ENCODE measurements at regions not wholly inside any gene's neighbourhood (a gene's known extent, or its start where the extent isn't known, plus 50 kb on each side); places are given as distances from the start of the nearest gene placed in this dataset.

DNA sequence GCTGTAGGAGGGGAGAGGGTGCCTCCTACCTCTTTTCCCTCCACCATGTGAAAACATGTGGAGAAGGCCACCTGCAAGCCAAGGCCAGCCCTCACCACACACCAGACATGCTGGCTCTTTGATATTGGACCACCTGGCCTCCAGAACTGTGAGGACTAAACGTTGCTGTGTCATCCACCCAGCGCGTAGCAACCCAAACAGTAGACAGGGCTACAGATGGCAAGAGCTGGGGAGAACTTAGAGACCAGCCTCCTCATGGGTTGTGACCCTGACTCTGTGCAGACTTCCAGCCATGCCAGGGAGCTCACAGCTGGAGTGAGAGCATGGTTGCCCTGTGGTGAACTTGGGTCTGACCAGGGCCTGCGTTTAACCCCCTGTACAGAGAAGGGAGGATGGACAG, 195.9 kb upstream of the CST7 start:
- Mint-ChIP-seq H3K4me1 (no peaks in the 10 kb centered on the region), H3K36me3 (ENCODE audit: low read depth) (no peaks in the 10 kb centered on the region), H3K9me3 (no peaks in the 10 kb centered on the region), H3K27me3 (no peaks in the 10 kb centered on the region), H3K4me3 (no peak overlapping the region), H3K27ac (no peak overlapping the region)
- no peak for TF ChIP-seq CTCF (IDR thresholded peaks at IDR 0.05)
- POLR2A ChIA-PET = no interaction called here
- CTCF ChIA-PET = no interaction called here
- no peak for ATAC-seq (ENCODE audit: low read depth)
- no peak for DNase-seq
- intact Hi-C loops (cut with micrococcal nuclease) = no loop called here

GRCh38 chr20:24754691-24755090, 194.4 kb upstream of the CST7 start:
- Mint-ChIP-seq H3K4me3 (no peak overlapping the region), H3K9me3 (no peaks in the 10 kb centered on the region), H3K27ac (no peak overlapping the region), H3K4me1 (no peaks in the 10 kb centered on the region), H3K36me3 (ENCODE audit: low read depth) (no peaks in the 10 kb centered on the region), H3K27me3 (no peaks in the 10 kb centered on the region)
- ATAC-seq (ENCODE audit: low read depth) (no peak), DNase-seq (no peak)
- intact Hi-C loops (cut with micrococcal nuclease) = no loop called here
- TF ChIP-seq CTCF (IDR thresholded peaks at IDR 0.05) = no peak
- CTCF ChIA-PET = no interaction called here
- POLR2A ChIA-PET = no interaction called here

DNA sequence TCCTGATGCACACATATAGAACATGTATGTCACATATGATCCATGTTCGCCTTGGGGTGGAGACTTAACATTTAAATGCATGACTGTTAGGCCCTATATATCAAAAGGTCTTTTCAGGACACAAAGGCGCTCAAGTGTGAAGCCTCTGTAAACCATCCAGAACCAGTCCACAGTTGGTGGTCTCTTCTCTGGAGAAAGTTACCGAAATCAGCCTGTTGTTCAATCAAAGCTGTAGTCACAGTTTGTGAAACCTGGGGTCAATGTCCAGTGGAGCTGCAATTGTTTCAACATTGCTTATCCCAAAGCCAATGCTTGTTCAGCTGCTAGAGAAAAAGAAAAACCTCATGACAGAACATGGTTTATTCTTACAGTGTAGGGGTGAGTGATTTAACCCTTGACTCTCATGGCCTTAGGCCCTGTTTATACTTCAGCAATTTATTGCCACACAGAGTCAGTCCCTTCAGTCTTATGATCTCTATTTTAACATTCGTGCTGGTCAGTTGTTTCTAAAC, 193.6 kb upstream of the CST7 start:
- no peak for TF ChIP-seq CTCF (IDR thresholded peaks at IDR 0.05)
- no peaks in the 10 kb centered on the region for H3K4me1 Mint-ChIP-seq
- CTCF ChIA-PET = no interaction called here
- POLR2A ChIA-PET = no interaction called here
- no peaks in the 10 kb centered on the region for H3K27me3 Mint-ChIP-seq
- peaks cover 4% of the 10 kb centered on the region for H3K9me3 Mint-ChIP-seq
- H3K4me3 Mint-ChIP-seq = no peak overlapping the region
- intact Hi-C loops (cut with micrococcal nuclease) = no loop called here
- H3K27ac Mint-ChIP-seq = no peak overlapping the region
- ATAC-seq (ENCODE audit: low read depth) = no peak
- no peaks in the 10 kb centered on the region for H3K36me3 Mint-ChIP-seq (ENCODE audit: low read depth)
- DNase-seq = no peak

- no peak for TF ChIP-seq CTCF (IDR thresholded peaks at IDR 0.05)
- ChIA-PET POLR2A (no interaction called here), CTCF (no interaction called here)
- H3K9me3 Mint-ChIP-seq = peaks cover 5% of the 10 kb centered on the region
- intact Hi-C loops (cut with micrococcal nuclease) = no loop called here
- no peaks in the 10 kb centered on the region for H3K27me3 Mint-ChIP-seq
- no peaks in the 10 kb centered on the region for H3K4me1 Mint-ChIP-seq
- DNase-seq (no peak), ATAC-seq (ENCODE audit: low read depth) (no peak)
- H3K4me3 Mint-ChIP-seq = no peak overlapping the region
- H3K36me3 Mint-ChIP-seq (ENCODE audit: low read depth) = no peaks in the 10 kb centered on the region
- H3K27ac Mint-ChIP-seq = no peak overlapping the region
Observed at GRCh38 chr20:24756292-24757025, 192.6 kb upstream of the CST7 start.

GRCh38 chr20:24761220-24762065, 187.6 kb upstream of the CST7 start:
- POLR2A ChIA-PET = no interaction called here
- H3K27ac Mint-ChIP-seq = no peak overlapping the region
- no peak for TF ChIP-seq CTCF (IDR thresholded peaks at IDR 0.05)
- DNase-seq (no peak), ATAC-seq (ENCODE audit: low read depth) (no peak)
- H3K27me3 Mint-ChIP-seq = peaks cover 4% of the 10 kb centered on the region
- H3K9me3 Mint-ChIP-seq = peaks cover 5% of the 10 kb centered on the region
- no peaks in the 10 kb centered on the region for H3K36me3 Mint-ChIP-seq (ENCODE audit: low read depth)
- no peak overlapping the region for H3K4me3 Mint-ChIP-seq
- intact Hi-C loops (cut with micrococcal nuclease) = no loop called here
- CTCF ChIA-PET = no interaction called here
- H3K4me1 Mint-ChIP-seq = peaks cover 23% of the 10 kb centered on the region
